Prostate gland (tissue), 2 donors: ENCODE measurements at regions not wholly inside any gene's neighbourhood (a gene's known extent, or its start where the extent isn't known, plus 50 kb on each side); places are given as distances from the start of the nearest gene placed in this dataset.

Source experiments
- CTCF ChIP-seq, 4 experiments: fragments of 200-600 bp in 2 of 4; fragments of 450-650 bp in 2 of 4; sonication (generic) in 2 of 4; IDR thresholded peaks; 1 replicate in 3 of 4; 2 replicates in 1 of 4; pipeline ENCODE4 v1.5.1; 2016 to 2019; ENCODE audit warnings: antibody characterized with exemption in 4 of 4, mild to moderate bottlenecking in 2 of 4, moderate library complexity in 2 of 4
- POLR2AphosphoS5 ChIP-seq: sonication (generic); formaldehyde crosslinking; IDR thresholded peaks from one replicate; pipeline ENCODE4 v1.6.1; 2017; ENCODE audit warnings: antibody characterized with exemption

- no peak for TF ChIP-seq CTCF (IDR thresholded peaks at IDR 0.05)
- no peak for TF ChIP-seq POLR2AphosphoS5
Measured at GRCh38 chr13:22855926-22856325, 324.9 kb upstream of the SGCG start.
